ENCODE measurements at regions not wholly inside any gene's neighbourhood (a gene's known extent, or its start where the extent isn't known, plus 50 kb on each side); places are given as distances from the start of the nearest gene placed in this dataset.

DNA sequence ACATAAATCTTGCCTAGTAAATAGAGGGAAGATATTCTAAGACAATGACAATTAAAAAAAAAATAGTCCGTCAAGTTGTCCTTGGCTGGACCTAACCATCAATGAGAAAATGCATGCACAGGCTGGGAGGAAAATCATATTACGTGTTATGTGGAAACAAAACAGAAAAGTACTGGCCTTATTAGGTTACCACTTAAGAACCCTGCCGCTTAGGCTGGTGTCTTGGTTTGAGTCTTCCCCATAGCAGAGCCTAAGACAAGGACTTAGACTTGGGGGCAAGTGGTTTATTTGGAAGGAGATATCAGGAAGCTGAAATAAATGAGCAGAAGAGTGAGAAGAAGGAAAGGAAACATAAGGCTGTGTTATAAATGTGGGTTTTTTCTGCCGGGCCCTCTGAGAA is 186.4 kb downstream of the MRPL39 start:
- TF ChIP-seq ZNF274 (IDR thresholded peaks at IDR 0.05; ENCODE audit: low read length) = no peak
- TF ChIP-seq ZNF274 (tag by site-specific recombination; IDR thresholded peaks at IDR 0.05; ENCODE audit: borderline replicate concordance) = no peak
- TF ChIP-seq, protein P1, sequence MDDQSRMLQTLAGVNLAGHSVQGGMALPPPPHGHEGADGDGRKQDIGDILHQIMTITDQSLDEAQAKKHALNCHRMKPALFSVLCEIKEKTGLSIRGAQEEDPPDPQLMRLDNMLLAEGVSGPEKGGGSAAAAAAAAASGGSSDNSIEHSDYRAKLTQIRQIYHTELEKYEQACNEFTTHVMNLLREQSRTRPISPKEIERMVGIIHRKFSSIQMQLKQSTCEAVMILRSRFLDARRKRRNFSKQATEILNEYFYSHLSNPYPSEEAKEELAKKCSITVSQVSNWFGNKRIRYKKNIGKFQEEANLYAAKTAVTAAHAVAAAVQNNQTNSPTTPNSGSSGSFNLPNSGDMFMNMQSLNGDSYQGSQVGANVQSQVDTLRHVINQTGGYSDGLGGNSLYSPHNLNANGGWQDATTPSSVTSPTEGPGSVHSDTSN (CRISPR knock-in tag; IDR thresholded peaks at IDR 0.05) = no peak
- TF ChIP-seq, protein P2, sequence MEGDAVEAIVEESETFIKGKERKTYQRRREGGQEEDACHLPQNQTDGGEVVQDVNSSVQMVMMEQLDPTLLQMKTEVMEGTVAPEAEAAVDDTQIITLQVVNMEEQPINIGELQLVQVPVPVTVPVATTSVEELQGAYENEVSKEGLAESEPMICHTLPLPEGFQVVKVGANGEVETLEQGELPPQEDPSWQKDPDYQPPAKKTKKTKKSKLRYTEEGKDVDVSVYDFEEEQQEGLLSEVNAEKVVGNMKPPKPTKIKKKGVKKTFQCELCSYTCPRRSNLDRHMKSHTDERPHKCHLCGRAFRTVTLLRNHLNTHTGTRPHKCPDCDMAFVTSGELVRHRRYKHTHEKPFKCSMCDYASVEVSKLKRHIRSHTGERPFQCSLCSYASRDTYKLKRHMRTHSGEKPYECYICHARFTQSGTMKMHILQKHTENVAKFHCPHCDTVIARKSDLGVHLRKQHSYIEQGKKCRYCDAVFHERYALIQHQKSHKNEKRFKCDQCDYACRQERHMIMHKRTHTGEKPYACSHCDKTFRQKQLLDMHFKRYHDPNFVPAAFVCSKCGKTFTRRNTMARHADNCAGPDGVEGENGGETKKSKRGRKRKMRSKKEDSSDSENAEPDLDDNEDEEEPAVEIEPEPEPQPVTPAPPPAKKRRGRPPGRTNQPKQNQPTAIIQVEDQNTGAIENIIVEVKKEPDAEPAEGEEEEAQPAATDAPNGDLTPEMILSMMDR (tag by site-specific recombination; IDR thresholded peaks at IDR 0.05) = no peak
- TF ChIP-seq, protein P3, sequence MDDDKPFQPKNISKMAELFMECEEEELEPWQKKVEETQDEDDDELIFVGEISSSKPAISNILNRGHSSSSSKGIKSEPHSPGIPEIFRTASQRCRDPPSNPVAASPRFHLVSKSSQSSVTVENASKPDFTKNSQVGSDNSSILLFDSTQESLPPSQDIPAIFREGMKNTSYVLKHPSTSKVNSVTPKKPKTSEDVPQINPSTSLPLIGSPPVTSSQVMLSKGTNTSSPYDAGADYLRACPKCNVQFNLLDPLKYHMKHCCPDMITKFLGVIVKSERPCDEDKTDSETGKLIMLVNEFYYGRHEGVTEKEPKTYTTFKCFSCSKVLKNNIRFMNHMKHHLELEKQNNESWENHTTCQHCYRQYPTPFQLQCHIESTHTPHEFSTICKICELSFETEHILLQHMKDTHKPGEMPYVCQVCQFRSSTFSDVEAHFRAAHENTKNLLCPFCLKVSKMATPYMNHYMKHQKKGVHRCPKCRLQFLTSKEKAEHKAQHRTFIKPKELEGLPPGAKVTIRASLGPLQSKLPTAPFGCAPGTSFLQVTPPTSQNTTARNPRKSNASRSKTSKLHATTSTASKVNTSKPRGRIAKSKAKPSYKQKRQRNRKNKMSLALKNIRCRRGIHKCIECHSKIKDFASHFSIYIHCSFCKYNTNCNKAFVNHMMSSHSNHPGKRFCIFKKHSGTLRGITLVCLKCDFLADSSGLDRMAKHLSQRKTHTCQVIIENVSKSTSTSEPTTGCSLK (tag by site-specific recombination; IDR thresholded peaks at IDR 0.05) = no peak
- TF ChIP-seq, protein P4, sequence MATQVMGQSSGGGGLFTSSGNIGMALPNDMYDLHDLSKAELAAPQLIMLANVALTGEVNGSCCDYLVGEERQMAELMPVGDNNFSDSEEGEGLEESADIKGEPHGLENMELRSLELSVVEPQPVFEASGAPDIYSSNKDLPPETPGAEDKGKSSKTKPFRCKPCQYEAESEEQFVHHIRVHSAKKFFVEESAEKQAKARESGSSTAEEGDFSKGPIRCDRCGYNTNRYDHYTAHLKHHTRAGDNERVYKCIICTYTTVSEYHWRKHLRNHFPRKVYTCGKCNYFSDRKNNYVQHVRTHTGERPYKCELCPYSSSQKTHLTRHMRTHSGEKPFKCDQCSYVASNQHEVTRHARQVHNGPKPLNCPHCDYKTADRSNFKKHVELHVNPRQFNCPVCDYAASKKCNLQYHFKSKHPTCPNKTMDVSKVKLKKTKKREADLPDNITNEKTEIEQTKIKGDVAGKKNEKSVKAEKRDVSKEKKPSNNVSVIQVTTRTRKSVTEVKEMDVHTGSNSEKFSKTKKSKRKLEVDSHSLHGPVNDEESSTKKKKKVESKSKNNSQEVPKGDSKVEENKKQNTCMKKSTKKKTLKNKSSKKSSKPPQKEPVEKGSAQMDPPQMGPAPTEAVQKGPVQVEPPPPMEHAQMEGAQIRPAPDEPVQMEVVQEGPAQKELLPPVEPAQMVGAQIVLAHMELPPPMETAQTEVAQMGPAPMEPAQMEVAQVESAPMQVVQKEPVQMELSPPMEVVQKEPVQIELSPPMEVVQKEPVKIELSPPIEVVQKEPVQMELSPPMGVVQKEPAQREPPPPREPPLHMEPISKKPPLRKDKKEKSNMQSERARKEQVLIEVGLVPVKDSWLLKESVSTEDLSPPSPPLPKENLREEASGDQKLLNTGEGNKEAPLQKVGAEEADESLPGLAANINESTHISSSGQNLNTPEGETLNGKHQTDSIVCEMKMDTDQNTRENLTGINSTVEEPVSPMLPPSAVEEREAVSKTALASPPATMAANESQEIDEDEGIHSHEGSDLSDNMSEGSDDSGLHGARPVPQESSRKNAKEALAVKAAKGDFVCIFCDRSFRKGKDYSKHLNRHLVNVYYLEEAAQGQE (tag by site-specific recombination; IDR thresholded peaks at IDR 0.05) = no peak

Measured in HEK293 (cell line).